ENCODE measurements at regions not wholly inside any gene's neighbourhood (a gene's known extent, or its start where the extent isn't known, plus 50 kb on each side); places are given as distances from the start of the nearest gene placed in this dataset.

DNA sequence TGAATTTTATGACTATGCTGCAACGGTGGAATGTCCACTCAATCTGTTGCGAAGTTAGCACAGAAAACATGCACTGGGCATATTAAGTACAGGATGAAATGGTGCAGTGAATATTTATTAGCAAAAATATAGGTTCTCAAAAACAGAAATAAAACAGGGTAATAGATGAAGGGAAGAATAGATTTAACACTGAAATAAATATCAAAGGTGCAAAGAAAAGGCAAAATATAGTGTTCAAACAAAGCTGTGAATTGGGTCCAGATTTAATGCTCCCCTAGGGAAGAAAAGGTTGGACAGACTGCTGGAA, 435.2 kb upstream of the MGMT start:
- H3K4me1 ChIP-seq (ENCODE audit: control insufficient read depth, insufficient read depth, low read depth, low read length): peaks cover 7% of the 10 kb centered on the region
- no peak overlapping the region for H3K14ac ChIP-seq (ENCODE audit: low read length in 2 of 2)
- H2BK12ac ChIP-seq (ENCODE audit: low read length in 2 of 2): no peak overlapping the region
- no peak overlapping the region for H2BK120ac ChIP-seq (ENCODE audit: low read depth, low read length)
- DNase-seq: no peak
- H3K9ac ChIP-seq (ENCODE audit: low read length): no peak overlapping the region
- peaks cover 14 to 18% of the 10 kb centered on the region in 2 experiments for H3K27me3 ChIP-seq (ENCODE audit: control insufficient read depth in 1 of 2, insufficient read depth in 1 of 2, low read length in 2 of 2)
- H2BK15ac ChIP-seq (ENCODE audit: low read depth, poor library complexity, severe bottlenecking): no peak overlapping the region
- WGBS: 0% methylated on average over 2 of the region's 2 CpGs
- H3K23ac ChIP-seq (ENCODE audit: low read length in 2 of 2): no peak overlapping the region
- H3K79me1 ChIP-seq (replicated peaks; ENCODE audit: low read length, poor library complexity, severe bottlenecking): no peaks in the 10 kb centered on the region
- no peak overlapping the region for H3K4ac ChIP-seq (ENCODE audit: low read depth in 1 of 2, low read length in 2 of 2)
- no peak overlapping the region for H3K4me3 ChIP-seq (ENCODE audit: insufficient read depth in 1 of 2, low read depth in 1 of 2, low read length in 2 of 2)
- H3K4me2 ChIP-seq (ENCODE audit: low read length, poor library complexity, severe bottlenecking): no peak overlapping the region
- no peak overlapping the region for H3K27ac ChIP-seq (ENCODE audit: low read length, poor library complexity, severe bottlenecking)
- H4K8ac ChIP-seq (ENCODE audit: low read length): no peak overlapping the region
- no peaks in the 10 kb centered on the region for H3K36me3 ChIP-seq (ENCODE audit: control insufficient read depth in 1 of 2, insufficient read depth in 2 of 2, low read depth in 1 of 2, low read length in 2 of 2)
- H4K91ac ChIP-seq (ENCODE audit: low read length): no peak overlapping the region
- H2AFZ ChIP-seq (ENCODE audit: low read depth, low read length): no peak overlapping the region
- H3K18ac ChIP-seq (ENCODE audit: low read depth in 1 of 2, low read length in 2 of 2): no peak overlapping the region
- H3K9me3 ChIP-seq (ENCODE audit: control insufficient read depth, low read length): no peaks in the 10 kb centered on the region
- no peak overlapping the region for H2AK5ac ChIP-seq (ENCODE audit: low read length, severe bottlenecking)
- no peak overlapping the region for H2BK5ac ChIP-seq (ENCODE audit: low read depth, low read length, poor library complexity, severe bottlenecking)

DNA sequence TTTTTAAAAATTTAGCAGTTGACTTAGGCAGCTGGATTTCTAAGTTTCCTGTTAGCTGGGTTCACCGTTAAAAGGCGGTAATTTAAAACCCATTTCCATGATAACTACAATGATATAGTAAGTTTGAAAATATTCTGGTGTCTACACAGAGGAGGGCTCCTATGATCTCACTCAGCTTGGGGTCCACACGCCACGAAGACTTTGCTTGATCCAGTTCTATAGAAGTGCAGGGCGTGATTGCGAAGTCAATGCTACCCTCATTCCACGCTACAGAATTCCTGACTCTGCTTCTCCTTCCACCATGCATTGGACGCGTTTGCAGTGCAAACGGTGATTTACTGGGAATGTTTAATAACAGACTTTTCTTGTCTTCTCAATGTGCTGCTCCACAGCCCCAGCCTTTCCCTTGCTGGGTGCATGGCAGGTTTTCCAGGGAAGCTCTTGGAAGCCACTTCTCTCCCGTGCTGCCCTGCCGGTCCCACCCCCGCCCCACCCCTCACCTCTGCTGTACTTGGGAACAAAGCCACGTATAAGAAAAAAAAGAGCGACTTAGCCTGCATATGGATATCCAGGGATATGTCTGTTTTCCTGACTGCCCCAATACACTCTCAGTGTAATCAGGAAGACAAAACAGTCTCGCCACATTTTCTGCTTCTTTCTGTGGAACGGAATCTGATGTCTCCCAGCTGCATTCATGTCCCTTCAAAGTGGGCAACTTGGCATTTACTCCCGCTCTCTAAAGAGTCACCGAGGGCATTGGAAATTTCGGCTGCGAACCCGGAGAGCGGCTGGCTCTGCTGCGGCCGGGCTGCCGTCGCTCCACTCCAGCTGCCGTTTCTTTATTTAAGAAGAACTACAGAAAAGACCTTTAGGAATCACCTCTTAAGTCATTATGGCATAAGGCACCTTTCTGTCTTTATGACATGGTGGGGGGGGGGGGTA, 434.4 kb upstream of the MGMT start:
- H3K27ac ChIP-seq (ENCODE audit: low read length, poor library complexity, severe bottlenecking): no peak overlapping the region
- peaks cover 7% of the 10 kb centered on the region for H3K4me1 ChIP-seq (ENCODE audit: control insufficient read depth, insufficient read depth, low read depth, low read length)
- no peaks in the 10 kb centered on the region for H3K79me1 ChIP-seq (replicated peaks; ENCODE audit: low read length, poor library complexity, severe bottlenecking)
- no peak overlapping the region for H4K91ac ChIP-seq (ENCODE audit: low read length)
- no peak overlapping the region for H2BK5ac ChIP-seq (ENCODE audit: low read depth, low read length, poor library complexity, severe bottlenecking)
- WGBS: 79% methylated on average over 25 of the region's 28 CpGs
- H4K8ac ChIP-seq (ENCODE audit: low read length): no peak overlapping the region
- H3K9me3 ChIP-seq (ENCODE audit: control insufficient read depth, low read length): no peaks in the 10 kb centered on the region
- no peak overlapping the region for H2AK5ac ChIP-seq (ENCODE audit: low read length, severe bottlenecking)
- H3K4me2 ChIP-seq (ENCODE audit: low read length, poor library complexity, severe bottlenecking): no peak overlapping the region
- no peak overlapping the region for H3K9ac ChIP-seq (ENCODE audit: low read length)
- no peak overlapping the region for H2BK12ac ChIP-seq (ENCODE audit: low read length in 2 of 2)
- H3K14ac ChIP-seq (ENCODE audit: low read length in 2 of 2): no peak overlapping the region
- H2BK120ac ChIP-seq (ENCODE audit: low read depth, low read length): no peak overlapping the region
- no peak overlapping the region for H2BK15ac ChIP-seq (ENCODE audit: low read depth, poor library complexity, severe bottlenecking)
- H3K4me3 ChIP-seq (ENCODE audit: insufficient read depth in 1 of 2, low read depth in 1 of 2, low read length in 2 of 2): no peak overlapping the region
- no peak overlapping the region for H3K23ac ChIP-seq (ENCODE audit: low read length in 2 of 2)
- H3K27me3 ChIP-seq (ENCODE audit: control insufficient read depth in 1 of 2, insufficient read depth in 1 of 2, low read length in 2 of 2): peaks cover 14 to 18% of the 10 kb centered on the region in 2 experiments
- no peak overlapping the region for H2AFZ ChIP-seq (ENCODE audit: low read depth, low read length)
- H3K36me3 ChIP-seq (ENCODE audit: control insufficient read depth in 1 of 2, insufficient read depth in 2 of 2, low read depth in 1 of 2, low read length in 2 of 2): no peaks in the 10 kb centered on the region
- no peak overlapping the region for H3K18ac ChIP-seq (ENCODE audit: low read depth in 1 of 2, low read length in 2 of 2)
- H3K4ac ChIP-seq (ENCODE audit: low read depth in 1 of 2, low read length in 2 of 2): no peak overlapping the region
- DNase-seq: no peak

DNA sequence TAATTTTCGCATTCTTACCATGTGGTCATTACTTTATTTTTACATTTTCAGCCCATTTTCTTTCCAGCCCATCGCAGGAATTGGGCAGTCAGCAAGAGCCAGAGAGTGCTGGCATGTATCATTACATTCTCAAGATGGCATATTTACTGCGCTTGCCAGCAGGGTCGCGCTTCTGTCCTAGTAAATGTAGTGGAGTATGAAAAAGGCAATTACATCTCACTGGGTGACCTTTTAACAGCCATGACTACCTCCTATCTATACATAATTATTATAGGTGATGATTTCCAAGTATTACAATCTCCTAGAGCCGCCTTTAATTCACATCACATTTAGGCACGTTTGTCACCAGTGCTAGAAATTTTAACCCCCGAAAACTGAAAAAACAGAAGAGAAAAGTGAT, 433.7 kb upstream of the MGMT start:
- Histone ChIP-seq H4K8ac (ENCODE audit: low read length) (no peak overlapping the region), H3K27me3 (ENCODE audit: control insufficient read depth in 1 of 2, insufficient read depth in 1 of 2, low read length in 2 of 2) (peaks cover 10 to 18% of the 10 kb centered on the region in 2 experiments), H4K91ac (ENCODE audit: low read length) (no peak overlapping the region), H3K4me1 (ENCODE audit: control insufficient read depth, insufficient read depth, low read depth, low read length) (peaks cover 7% of the 10 kb centered on the region), H3K9ac (ENCODE audit: low read length) (no peak overlapping the region), H2BK15ac (ENCODE audit: low read depth, poor library complexity, severe bottlenecking) (no peak overlapping the region), H3K79me1 (replicated peaks; ENCODE audit: low read length, poor library complexity, severe bottlenecking) (no peaks in the 10 kb centered on the region), H3K23ac (ENCODE audit: low read length in 2 of 2) (no peak overlapping the region), H3K4me2 (ENCODE audit: low read length, poor library complexity, severe bottlenecking) (no peak overlapping the region), H3K9me3 (ENCODE audit: control insufficient read depth, low read length) (no peaks in the 10 kb centered on the region), H3K4me3 (ENCODE audit: insufficient read depth in 1 of 2, low read depth in 1 of 2, low read length in 2 of 2) (no peak overlapping the region), H3K36me3 (ENCODE audit: control insufficient read depth in 1 of 2, insufficient read depth in 2 of 2, low read depth in 1 of 2, low read length in 2 of 2) (no peaks in the 10 kb centered on the region), H3K14ac (ENCODE audit: low read length in 2 of 2) (no peak overlapping the region), H2BK120ac (ENCODE audit: low read depth, low read length) (no peak overlapping the region), H3K4ac (ENCODE audit: low read depth in 1 of 2, low read length in 2 of 2) (no peak overlapping the region), H2BK12ac (ENCODE audit: low read length in 2 of 2) (no peak overlapping the region), H3K27ac (ENCODE audit: low read length, poor library complexity, severe bottlenecking) (no peak overlapping the region), H2BK5ac (ENCODE audit: low read depth, low read length, poor library complexity, severe bottlenecking) (no peak overlapping the region), H3K18ac (ENCODE audit: low read depth in 1 of 2, low read length in 2 of 2) (no peak overlapping the region), H2AK5ac (ENCODE audit: low read length, severe bottlenecking) (no peak overlapping the region), H2AFZ (ENCODE audit: low read depth, low read length) (no peak overlapping the region)
- DNase-seq: no peak
- WGBS: 98% methylated on average over 4 of the region's 8 CpGs

DNA sequence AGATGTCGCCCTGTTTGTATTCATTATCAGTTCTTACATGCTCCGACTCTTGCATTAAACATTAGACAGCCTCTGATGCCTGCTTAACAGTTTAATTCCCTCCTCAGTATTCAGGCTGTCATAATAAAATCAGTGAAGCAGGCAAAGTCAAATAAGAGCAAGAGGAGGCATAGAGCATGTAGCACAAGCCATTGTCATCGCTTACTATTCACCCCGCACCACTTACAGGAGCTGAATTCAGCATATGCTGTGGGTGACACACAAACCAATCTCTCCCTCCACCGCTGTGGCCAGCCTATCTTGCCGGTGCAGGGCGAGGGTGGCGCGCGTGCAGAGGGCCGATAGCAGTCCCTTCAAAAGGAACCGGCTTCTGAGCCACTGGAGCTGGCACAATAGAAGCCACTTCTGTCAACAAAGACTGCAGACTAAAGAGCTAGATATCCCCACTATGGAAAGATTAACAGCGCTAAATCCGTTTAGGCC, 433.2 kb upstream of the MGMT start:
- 93% methylated on average over 14 of the region's 14 CpGs for WGBS
- Histone ChIP-seq H3K27ac (ENCODE audit: low read length, poor library complexity, severe bottlenecking) (no peak overlapping the region), H3K9me3 (ENCODE audit: control insufficient read depth, low read length) (no peaks in the 10 kb centered on the region), H3K4me3 (ENCODE audit: insufficient read depth in 1 of 2, low read depth in 1 of 2, low read length in 2 of 2) (no peak overlapping the region), H3K9ac (ENCODE audit: low read length) (no peak overlapping the region), H2BK5ac (ENCODE audit: low read depth, low read length, poor library complexity, severe bottlenecking) (no peak overlapping the region), H3K4me1 (ENCODE audit: control insufficient read depth, insufficient read depth, low read depth, low read length) (peaks cover 7% of the 10 kb centered on the region), H3K79me1 (replicated peaks; ENCODE audit: low read length, poor library complexity, severe bottlenecking) (no peaks in the 10 kb centered on the region), H4K91ac (ENCODE audit: low read length) (no peak overlapping the region), H2AFZ (ENCODE audit: low read depth, low read length) (no peak overlapping the region), H3K14ac (ENCODE audit: low read length in 2 of 2) (no peak overlapping the region), H3K27me3 (ENCODE audit: control insufficient read depth in 1 of 2, insufficient read depth in 1 of 2, low read length in 2 of 2) (peaks cover 7 to 18% of the 10 kb centered on the region in 2 experiments), H2BK120ac (ENCODE audit: low read depth, low read length) (no peak overlapping the region), H2BK12ac (ENCODE audit: low read length in 2 of 2) (no peak overlapping the region), H2AK5ac (ENCODE audit: low read length, severe bottlenecking) (no peak overlapping the region), H3K36me3 (ENCODE audit: control insufficient read depth in 1 of 2, insufficient read depth in 2 of 2, low read depth in 1 of 2, low read length in 2 of 2) (no peaks in the 10 kb centered on the region), H3K18ac (ENCODE audit: low read depth in 1 of 2, low read length in 2 of 2) (no peak overlapping the region), H2BK15ac (ENCODE audit: low read depth, poor library complexity, severe bottlenecking) (no peak overlapping the region), H3K23ac (ENCODE audit: low read length in 2 of 2) (no peak overlapping the region), H3K4ac (ENCODE audit: low read depth in 1 of 2, low read length in 2 of 2) (no peak overlapping the region), H3K4me2 (ENCODE audit: low read length, poor library complexity, severe bottlenecking) (no peak overlapping the region), H4K8ac (ENCODE audit: low read length) (no peak overlapping the region)
- DNase-seq: no peak

All from mesenchymal stem cell (in vitro differentiated cells and primary cell).